ENCODE measurements at regions not wholly inside any gene's neighbourhood (a gene's known extent, or its start where the extent isn't known, plus 50 kb on each side); places are given as distances from the start of the nearest gene placed in this dataset.

DNA sequence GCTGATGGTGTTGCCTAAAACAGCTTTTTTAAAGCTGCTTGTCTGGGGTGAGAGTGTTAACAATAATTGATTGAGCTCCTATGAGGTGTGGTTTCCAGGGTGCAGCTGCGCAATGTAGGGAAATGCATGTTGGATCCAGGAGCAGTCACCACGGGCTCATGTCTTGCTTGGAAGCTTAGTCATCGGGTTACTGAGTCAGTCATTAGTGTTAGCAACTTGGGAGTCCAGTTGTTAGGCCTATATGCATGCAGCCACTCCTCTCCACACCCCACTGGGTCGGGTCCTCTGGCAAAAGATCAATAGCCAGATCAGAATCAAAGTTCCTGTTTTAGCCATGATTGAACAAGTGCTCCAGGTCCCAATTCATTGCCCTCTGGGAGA is 271.7 kb upstream of the CHD6 start:
- no peak overlapping the region for H3K4me3 ChIP-seq (ENCODE audit: low read depth, low read length)
- TF ChIP-seq, protein P1, sequence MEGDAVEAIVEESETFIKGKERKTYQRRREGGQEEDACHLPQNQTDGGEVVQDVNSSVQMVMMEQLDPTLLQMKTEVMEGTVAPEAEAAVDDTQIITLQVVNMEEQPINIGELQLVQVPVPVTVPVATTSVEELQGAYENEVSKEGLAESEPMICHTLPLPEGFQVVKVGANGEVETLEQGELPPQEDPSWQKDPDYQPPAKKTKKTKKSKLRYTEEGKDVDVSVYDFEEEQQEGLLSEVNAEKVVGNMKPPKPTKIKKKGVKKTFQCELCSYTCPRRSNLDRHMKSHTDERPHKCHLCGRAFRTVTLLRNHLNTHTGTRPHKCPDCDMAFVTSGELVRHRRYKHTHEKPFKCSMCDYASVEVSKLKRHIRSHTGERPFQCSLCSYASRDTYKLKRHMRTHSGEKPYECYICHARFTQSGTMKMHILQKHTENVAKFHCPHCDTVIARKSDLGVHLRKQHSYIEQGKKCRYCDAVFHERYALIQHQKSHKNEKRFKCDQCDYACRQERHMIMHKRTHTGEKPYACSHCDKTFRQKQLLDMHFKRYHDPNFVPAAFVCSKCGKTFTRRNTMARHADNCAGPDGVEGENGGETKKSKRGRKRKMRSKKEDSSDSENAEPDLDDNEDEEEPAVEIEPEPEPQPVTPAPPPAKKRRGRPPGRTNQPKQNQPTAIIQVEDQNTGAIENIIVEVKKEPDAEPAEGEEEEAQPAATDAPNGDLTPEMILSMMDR (conservative IDR thresholded peaks at IDR 0.05; ENCODE audit: low read depth, low read length) = no peak
- DNase-seq (ENCODE audit: low read depth) = no peak

DNA sequence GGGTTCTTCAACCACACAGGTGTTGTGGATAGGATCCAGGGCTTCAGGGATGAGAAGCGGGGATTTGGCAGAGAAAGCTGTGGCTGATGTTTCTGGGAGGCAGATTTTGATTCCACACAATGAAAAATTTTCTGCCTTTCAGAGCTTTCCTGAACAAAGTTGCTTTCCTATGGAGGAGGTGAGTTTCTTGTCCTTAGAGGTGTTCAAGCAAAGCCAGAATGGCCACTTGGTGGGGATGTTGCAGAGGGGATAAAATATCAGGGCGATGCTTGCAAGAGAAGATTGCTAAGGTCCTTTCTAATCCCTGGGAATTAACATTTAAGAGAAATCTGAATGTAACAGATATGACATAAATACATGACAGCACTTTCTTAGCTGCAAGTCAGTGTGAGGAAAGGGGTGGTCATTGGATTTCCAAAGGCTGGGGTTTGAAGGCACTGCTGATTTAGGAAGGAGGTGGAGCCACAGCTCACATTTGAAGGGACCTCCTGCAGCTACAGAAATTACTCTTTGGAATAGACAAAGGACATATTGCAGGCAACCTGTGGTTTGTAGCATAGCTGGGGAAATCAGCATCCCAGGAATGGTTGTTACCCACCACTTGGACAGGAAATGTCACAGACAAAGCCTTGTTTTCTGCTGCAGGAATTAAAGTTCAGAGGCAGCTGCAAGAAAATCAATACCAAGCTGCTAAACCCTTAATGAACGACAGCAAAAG is 271.1 kb upstream of the CHD6 start:
- TF ChIP-seq, protein P1 (conservative IDR thresholded peaks at IDR 0.05; ENCODE audit: low read depth, low read length) = no peak
- H3K4me3 ChIP-seq (ENCODE audit: low read depth, low read length) = no peak overlapping the region
- no peak for DNase-seq (ENCODE audit: low read depth)

DNA sequence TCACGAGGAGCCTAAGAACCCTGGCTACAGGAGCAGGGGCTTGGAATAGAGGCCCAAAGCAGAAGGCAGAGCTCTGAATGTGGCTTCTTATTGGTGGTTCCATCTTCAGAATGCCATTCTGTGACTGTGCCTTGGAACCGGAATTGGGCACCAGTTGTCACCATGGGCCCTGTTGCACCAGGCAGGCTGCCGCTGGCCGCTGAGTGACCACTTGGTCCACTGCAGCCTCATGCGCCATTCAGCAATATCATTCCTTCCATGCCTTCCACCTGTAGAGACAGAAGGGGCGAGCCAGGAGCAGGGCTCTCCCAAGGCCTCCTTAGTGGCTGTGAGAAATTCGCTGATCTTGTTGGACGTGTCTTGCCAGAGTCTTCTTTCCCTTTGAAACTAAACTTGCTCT is 270.3 kb upstream of the CHD6 start:
- TF ChIP-seq, protein P1 (conservative IDR thresholded peaks at IDR 0.05; ENCODE audit: low read depth, low read length) = no peak
- DNase-seq (ENCODE audit: low read depth) = no peak
- no peak overlapping the region for H3K4me3 ChIP-seq (ENCODE audit: low read depth, low read length)

DNA sequence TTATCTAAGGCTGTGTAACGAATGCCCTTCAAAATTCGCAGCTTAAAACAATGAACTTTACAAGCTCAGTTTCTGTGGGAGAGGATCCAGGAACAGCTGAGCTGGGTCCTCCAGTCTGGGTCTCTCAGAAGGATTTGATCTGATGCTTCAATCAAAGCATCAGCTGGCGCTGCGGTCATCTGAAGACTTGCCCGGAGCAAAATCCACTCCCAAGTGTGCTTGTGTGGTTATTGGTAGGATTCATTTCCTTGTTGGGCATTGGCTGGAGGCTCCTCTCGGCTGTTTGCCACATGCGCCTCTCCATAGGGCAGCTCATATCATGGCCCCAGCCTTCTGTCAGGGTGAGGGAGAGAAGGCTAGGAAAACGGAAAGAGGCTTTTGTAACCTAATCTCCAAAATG is 269.3 kb upstream of the CHD6 start:
- DNase-seq (ENCODE audit: low read depth) = no peak
- no peak overlapping the region for H3K4me3 ChIP-seq (ENCODE audit: low read depth, low read length)
- TF ChIP-seq, protein P1 (conservative IDR thresholded peaks at IDR 0.05; ENCODE audit: low read depth, low read length) = no peak

DNA sequence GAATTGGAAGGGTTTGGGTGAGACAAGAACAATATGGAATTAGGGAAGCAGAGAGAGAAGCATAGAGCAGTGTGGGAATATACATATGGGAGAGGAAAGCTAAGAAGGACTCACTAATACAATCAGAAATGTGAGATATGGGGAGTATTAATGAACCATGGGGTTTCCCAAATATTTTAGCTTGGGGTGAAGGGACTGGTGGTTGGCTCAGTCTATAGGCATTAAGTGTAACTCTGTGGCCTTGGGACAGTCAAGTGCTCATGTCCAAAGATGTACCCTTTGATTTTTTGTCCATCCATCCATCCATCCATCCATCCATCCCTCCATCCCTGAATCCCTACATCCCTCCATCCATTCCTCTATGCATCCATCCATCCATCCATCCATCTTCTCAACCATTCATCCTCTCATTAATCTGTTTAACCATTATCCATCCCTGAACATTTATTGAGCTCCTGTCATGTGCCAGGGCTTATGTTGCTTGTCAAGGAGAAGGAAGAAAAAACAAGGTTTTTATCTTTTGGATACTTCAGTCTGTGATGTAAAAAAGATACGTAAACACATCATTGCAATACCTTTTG is 263.4 kb upstream of the CHD6 start:
- no peak for DNase-seq (ENCODE audit: low read depth)
- TF ChIP-seq, protein P1 (conservative IDR thresholded peaks at IDR 0.05; ENCODE audit: low read depth, low read length) = no peak
- H3K4me3 ChIP-seq (ENCODE audit: low read depth, low read length) = no peak overlapping the region

DNA sequence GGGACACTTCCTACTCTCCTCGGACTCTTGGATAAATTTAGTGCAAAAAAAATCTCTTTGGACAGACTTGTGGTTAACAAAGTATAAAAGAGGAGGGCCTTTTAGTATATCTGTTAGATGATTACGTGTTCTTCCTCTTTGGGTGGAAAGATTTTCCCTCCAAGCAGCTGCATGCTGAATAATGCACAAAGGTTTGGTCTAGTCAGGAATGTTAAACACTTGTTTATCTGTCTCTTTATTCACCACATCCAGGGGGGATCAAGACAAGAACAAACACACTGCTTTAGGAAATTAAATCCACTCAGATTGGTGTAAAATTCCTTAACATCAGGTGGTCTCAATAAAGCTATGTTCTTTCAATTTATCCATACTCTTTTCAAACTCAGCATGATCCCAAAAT is 260.9 kb upstream of the CHD6 start:
- TF ChIP-seq, protein P1 (conservative IDR thresholded peaks at IDR 0.05; ENCODE audit: low read depth, low read length) = no peak
- H3K4me3 ChIP-seq (ENCODE audit: low read depth, low read length) = no peak overlapping the region
- DNase-seq (ENCODE audit: low read depth) = no peak

DNA sequence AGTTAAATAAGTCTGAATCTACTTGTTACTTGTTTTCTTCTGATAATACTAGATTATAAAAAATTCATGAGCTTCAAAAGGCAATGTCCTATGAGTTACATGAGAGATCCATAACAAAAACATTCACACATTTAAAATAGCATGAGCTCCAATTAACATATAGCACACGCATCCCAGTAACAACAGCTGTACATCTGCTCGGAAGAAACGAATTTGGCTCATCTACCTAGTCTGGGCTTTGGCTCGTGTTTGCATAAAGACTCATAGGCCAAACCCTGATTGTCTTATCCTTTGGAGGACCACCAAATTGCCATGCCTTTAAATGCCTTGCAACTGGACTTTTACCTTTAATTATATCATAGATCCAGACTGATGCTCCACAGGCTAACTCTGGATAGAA is 259.7 kb upstream of the CHD6 start:
- TF ChIP-seq, protein P1 (conservative IDR thresholded peaks at IDR 0.05; ENCODE audit: low read depth, low read length) = no peak
- DNase-seq (ENCODE audit: low read depth) = no peak
- no peak overlapping the region for H3K4me3 ChIP-seq (ENCODE audit: low read depth, low read length)

Data from choroid plexus epithelial cell (primary cell).